ENCODE measurements at regions not wholly inside any gene's neighbourhood (a gene's known extent, or its start where the extent isn't known, plus 50 kb on each side); places are given as distances from the start of the nearest gene placed in this dataset.
A peak's percentile ranks its signal among the peaks of the same experiment; 100 is the strongest.

- DNase-seq (ENCODE audit: low read depth), result no peak
- H3K4me3 ChIP-seq (ENCODE audit: low read depth, low read length), result no peak overlapping the region
- TF ChIP-seq, protein P1, sequence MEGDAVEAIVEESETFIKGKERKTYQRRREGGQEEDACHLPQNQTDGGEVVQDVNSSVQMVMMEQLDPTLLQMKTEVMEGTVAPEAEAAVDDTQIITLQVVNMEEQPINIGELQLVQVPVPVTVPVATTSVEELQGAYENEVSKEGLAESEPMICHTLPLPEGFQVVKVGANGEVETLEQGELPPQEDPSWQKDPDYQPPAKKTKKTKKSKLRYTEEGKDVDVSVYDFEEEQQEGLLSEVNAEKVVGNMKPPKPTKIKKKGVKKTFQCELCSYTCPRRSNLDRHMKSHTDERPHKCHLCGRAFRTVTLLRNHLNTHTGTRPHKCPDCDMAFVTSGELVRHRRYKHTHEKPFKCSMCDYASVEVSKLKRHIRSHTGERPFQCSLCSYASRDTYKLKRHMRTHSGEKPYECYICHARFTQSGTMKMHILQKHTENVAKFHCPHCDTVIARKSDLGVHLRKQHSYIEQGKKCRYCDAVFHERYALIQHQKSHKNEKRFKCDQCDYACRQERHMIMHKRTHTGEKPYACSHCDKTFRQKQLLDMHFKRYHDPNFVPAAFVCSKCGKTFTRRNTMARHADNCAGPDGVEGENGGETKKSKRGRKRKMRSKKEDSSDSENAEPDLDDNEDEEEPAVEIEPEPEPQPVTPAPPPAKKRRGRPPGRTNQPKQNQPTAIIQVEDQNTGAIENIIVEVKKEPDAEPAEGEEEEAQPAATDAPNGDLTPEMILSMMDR (IDR thresholded peaks at IDR 0.05; ENCODE audit: control insufficient read depth, extremely low read depth, insufficient read depth), result no peak
Observed at GRCh38 chr2:62297624-62298010, 101.7 kb downstream of the B3GNT2 start.

DNA sequence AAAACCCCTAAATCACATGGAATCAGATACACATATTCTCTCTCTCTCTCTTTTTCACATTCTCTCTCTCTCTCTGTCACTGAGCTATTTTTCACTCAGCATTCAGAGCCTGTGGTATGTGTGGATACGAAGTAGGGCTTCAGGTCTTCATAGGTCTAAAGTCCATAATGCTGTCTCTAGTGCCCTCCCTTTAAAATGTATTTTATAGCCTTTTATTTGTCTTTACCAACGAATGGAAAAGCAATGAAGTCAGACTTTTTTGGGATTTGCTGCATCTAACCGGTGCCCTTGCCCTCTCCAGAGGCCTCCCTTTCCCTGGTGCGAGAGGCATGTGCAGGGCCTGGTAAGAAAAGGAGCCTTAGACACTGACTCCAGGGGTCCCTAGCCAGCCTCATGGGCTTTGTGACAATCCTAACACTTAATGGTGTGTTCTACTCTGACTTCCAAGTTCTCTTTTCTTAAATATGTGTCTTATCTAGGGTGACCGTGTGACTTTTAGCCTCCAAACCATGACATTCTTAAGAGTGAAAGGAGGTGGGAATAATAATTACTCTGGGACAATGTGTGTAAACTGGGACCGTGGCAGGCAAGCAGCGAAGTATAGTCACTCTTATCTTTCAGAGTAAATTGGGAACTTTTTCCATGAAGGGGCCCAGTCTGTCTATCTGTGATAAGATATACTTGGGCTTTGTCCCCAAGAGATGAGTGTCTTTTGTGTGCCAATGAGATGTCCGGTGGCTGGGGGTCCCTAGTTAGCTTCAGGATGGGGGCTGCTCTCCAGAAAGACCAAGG is 101.1 kb downstream of the B3GNT2 start:
- no peak for DNase-seq (ENCODE audit: low read depth)
- TF ChIP-seq, protein P1 (IDR thresholded peaks at IDR 0.05; ENCODE audit: control insufficient read depth, extremely low read depth, insufficient read depth), result no peak
- H3K4me3 ChIP-seq (ENCODE audit: low read depth, low read length), result no peak overlapping the region

DNA sequence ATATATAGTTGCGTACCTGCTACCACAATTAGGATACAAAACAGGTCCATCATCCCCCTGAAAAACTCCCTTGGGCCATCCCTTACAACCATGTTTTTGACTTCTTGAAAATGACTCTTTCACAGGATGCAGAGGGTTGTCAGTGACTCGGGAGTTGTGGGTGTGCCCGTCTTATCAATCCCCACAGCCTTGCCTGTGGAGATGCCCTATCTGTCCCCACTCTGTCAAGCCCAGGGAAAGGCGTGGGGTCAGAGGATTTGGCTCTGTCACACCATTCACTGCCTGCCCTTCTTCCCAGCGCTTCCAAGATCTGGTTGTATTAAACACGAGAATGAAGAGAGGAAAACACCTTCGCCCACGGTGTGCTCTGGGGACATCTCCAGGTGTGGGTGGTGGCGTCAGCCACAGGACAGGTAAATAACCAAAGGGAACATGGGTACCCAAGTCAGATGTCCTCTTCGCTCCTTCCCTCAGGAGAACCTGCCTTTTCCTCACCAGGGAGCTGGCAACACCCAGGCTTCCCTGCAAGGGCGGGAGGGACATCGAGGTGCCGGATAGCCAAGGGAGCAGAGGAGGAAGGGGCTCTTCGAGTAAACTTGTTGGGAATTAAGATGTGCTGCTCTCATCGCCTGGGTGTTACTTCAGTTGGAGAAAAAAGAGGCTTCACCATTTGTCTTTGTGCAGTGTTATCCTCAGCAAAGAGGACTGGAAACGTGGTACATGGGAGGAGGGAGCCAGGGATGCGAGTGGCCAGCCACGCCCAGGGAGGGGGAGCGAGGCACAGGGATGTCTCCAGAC is 100.3 kb downstream of the B3GNT2 start:
- no peak for DNase-seq (ENCODE audit: low read depth)
- H3K4me3 ChIP-seq (ENCODE audit: low read depth, low read length), result no peak overlapping the region
- TF ChIP-seq, protein P1 (IDR thresholded peaks at IDR 0.05; ENCODE audit: control insufficient read depth, extremely low read depth, insufficient read depth), result no peak

DNA sequence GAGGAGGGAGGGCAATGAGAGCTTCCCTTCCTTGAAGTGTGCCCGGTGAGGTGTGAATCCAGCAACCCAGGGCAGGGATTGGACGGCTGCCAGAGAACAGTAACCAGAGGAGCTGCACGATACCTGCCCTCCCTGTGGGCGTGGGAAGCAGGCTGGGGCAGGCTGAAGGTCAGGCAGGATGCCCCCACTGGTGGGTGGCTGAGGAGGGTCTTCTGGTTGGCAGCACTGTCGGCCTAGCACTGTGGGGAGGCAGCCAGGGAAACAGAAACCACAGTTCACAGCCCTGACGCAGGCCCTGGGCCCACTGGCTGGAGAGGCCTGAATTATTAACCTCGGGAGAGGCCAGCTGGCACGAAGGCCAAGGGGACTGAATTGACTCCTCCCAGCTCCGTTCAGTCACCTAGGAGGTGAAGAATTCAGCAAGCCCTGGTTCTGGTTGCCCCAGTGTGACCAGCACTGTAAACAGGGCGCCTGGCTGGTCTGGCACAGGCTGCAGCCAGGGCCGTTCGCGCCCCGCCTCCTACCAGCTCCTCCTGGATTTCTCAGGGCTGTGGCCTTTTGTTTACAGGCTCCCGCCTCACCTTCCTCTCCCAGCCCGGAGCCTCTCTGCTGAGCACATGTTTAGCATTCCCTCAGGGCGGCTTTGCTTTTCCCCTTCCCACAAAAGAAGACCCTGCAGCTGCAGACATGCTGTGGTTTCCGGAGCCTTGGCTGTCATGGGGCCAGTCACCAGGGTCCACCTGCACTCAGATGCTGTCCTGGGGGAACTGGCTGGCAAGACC is 97.8 kb downstream of the B3GNT2 start:
- TF ChIP-seq, protein P1 (IDR thresholded peaks at IDR 0.05; ENCODE audit: control insufficient read depth, extremely low read depth, insufficient read depth), result no peak
- no peak overlapping the region for H3K4me3 ChIP-seq (ENCODE audit: low read depth, low read length)
- peak; percentile 88 for DNase-seq (ENCODE audit: low read depth)

- no peak for DNase-seq (ENCODE audit: low read depth)
- TF ChIP-seq, protein P1 (IDR thresholded peaks at IDR 0.05; ENCODE audit: control insufficient read depth, extremely low read depth, insufficient read depth), result no peak
- H3K4me3 ChIP-seq (ENCODE audit: low read depth, low read length), result no peak overlapping the region
Observed at GRCh38 chr2:62293151-62293489, 97.2 kb downstream of the B3GNT2 start.

DNA sequence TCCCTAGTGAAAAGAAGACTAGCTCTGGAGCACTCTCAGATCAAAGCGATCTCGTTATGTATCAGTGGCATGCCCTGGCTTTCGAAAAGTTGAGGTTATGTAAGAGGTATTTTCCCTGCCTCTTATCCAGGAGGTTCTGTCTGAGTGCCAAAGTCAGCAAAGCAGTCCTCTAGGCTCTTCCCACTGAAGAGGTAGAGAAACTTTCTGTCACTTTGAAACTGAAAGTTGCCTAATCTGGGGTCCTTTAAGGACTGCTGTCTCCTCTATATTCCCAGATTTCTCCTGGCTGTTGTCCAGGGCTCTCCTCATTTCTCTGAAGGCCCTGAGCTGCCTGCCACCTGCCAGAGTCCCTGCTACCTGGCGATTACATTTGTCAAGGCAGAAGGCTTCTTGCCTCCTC is 96.3 kb downstream of the B3GNT2 start:
- no peak overlapping the region for H3K4me3 ChIP-seq (ENCODE audit: low read depth, low read length)
- DNase-seq (ENCODE audit: low read depth), result no peak
- TF ChIP-seq, protein P1 (IDR thresholded peaks at IDR 0.05; ENCODE audit: control insufficient read depth, extremely low read depth, insufficient read depth), result no peak
